ENCODE measurements at regions not wholly inside any gene's neighbourhood (a gene's known extent, or its start where the extent isn't known, plus 50 kb on each side); places are given as distances from the start of the nearest gene placed in this dataset.

DNA sequence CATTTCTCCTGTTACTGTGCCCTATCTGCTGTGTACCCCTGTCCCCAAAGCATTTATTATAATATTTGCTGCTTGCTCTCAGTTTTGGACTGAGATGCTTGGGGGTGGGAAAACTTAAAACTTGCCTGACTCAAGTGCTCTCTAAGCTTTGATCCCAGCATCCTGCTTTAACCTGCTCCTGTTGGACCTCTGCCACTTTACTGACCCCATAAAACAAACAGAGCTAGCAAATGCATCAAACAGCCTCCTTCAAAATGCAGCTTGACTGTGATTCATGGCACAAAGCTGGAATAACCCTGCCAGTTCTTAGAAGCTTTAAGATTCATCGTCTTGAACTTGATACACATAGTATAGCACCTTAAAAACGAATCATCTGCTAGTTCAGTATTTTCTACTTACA, 212.5 kb downstream of the DEPDC1B start (continued):
- TF ChIP-seq, protein P1, sequence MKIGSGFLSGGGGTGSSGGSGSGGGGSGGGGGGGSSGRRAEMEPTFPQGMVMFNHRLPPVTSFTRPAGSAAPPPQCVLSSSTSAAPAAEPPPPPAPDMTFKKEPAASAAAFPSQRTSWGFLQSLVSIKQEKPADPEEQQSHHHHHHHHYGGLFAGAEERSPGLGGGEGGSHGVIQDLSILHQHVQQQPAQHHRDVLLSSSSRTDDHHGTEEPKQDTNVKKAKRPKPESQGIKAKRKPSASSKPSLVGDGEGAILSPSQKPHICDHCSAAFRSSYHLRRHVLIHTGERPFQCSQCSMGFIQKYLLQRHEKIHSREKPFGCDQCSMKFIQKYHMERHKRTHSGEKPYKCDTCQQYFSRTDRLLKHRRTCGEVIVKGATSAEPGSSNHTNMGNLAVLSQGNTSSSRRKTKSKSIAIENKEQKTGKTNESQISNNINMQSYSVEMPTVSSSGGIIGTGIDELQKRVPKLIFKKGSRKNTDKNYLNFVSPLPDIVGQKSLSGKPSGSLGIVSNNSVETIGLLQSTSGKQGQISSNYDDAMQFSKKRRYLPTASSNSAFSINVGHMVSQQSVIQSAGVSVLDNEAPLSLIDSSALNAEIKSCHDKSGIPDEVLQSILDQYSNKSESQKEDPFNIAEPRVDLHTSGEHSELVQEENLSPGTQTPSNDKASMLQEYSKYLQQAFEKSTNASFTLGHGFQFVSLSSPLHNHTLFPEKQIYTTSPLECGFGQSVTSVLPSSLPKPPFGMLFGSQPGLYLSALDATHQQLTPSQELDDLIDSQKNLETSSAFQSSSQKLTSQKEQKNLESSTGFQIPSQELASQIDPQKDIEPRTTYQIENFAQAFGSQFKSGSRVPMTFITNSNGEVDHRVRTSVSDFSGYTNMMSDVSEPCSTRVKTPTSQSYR (CRISPR knock-in tag; IDR thresholded peaks at IDR 0.05; ENCODE audit: borderline replicate concordance): peak; percentile 19; the same call in 1 of the 2 replicates
- TF ChIP-seq, protein P2, sequence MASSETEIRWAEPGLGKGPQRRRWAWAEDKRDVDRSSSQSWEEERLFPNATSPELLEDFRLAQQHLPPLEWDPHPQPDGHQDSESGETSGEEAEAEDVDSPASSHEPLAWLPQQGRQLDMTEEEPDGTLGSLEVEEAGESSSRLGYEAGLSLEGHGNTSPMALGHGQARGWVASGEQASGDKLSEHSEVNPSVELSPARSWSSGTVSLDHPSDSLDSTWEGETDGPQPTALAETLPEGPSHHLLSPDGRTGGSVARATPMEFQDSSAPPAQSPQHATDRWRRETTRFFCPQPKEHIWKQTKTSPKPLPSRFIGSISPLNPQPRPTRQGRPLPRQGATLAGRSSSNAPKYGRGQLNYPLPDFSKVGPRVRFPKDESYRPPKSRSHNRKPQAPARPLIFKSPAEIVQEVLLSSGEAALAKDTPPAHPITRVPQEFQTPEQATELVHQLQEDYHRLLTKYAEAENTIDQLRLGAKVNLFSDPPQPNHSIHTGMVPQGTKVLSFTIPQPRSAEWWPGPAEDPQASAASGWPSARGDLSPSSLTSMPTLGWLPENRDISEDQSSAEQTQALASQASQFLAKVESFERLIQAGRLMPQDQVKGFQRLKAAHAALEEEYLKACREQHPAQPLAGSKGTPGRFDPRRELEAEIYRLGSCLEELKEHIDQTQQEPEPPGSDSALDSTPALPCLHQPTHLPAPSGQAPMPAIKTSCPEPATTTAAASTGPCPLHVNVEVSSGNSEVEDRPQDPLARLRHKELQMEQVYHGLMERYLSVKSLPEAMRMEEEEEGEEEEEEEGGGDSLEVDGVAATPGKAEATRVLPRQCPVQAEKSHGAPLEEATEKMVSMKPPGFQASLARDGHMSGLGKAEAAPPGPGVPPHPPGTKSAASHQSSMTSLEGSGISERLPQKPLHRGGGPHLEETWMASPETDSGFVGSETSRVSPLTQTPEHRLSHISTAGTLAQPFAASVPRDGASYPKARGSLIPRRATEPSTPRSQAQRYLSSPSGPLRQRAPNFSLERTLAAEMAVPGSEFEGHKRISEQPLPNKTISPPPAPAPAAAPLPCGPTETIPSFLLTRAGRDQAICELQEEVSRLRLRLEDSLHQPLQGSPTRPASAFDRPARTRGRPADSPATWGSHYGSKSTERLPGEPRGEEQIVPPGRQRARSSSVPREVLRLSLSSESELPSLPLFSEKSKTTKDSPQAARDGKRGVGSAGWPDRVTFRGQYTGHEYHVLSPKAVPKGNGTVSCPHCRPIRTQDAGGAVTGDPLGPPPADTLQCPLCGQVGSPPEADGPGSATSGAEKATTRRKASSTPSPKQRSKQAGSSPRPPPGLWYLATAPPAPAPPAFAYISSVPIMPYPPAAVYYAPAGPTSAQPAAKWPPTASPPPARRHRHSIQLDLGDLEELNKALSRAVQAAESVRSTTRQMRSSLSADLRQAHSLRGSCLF (CRISPR knock-in tag; IDR thresholded peaks at IDR 0.05; ENCODE audit: borderline replicate concordance): no peak
- TF ChIP-seq SP5 (CRISPR knock-in tag; IDR thresholded peaks at IDR 0.05; ENCODE audit: borderline replicate concordance, low read depth) (peak; percentile 35; the same call in 1 of the 2 replicates), PITX1 (CRISPR knock-in tag; IDR thresholded peaks at IDR 0.05) (peak; percentile 20; the same call in 1 of the 2 replicates), ETV5 (CRISPR knock-in tag; IDR thresholded peaks at IDR 0.05; ENCODE audit: borderline replicate concordance) (peak; percentile 62; the same call in 1 of the 2 replicates), KDM4B (CRISPR knock-in tag; IDR thresholded peaks at IDR 0.05) (no peak), KAT8 (CRISPR knock-in tag; IDR thresholded peaks at IDR 0.05) (peak; percentile 29; the same call in 1 of the 2 replicates), IKZF4 (CRISPR knock-in tag; IDR thresholded peaks at IDR 0.05; ENCODE audit: borderline replicate concordance, low read depth, not compliant biosample characterization) (no peak), JARID2 (CRISPR knock-in tag; IDR thresholded peaks at IDR 0.05; ENCODE audit: insufficient replicate concordance) (no peak), FOSL2 (CRISPR knock-in tag; IDR thresholded peaks at IDR 0.05) (peak; percentile 55), SOX13 (IDR thresholded peaks at IDR 0.05) (peak; percentile 42; the same call in 1 of the 2 replicates), SOX13 (CRISPR knock-in tag; conservative IDR thresholded peaks at IDR 0.05 in 1 of 2, IDR thresholded peaks at IDR 0.05 in 1 of 2) (peak in 1 of 2 experiments; percentile 51; a peak in 1 of 4 replicates)
- TF ChIP-seq, protein P3, sequence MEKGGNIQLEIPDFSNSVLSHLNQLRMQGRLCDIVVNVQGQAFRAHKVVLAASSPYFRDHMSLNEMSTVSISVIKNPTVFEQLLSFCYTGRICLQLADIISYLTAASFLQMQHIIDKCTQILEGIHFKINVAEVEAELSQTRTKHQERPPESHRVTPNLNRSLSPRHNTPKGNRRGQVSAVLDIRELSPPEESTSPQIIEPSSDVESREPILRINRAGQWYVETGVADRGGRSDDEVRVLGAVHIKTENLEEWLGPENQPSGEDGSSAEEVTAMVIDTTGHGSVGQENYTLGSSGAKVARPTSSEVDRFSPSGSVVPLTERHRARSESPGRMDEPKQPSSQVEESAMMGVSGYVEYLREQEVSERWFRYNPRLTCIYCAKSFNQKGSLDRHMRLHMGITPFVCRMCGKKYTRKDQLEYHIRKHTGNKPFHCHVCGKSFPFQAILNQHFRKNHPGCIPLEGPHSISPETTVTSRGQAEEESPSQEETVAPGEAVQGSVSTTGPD (CRISPR knock-in tag; IDR thresholded peaks at IDR 0.05): no peak
- TF ChIP-seq, protein P4, sequence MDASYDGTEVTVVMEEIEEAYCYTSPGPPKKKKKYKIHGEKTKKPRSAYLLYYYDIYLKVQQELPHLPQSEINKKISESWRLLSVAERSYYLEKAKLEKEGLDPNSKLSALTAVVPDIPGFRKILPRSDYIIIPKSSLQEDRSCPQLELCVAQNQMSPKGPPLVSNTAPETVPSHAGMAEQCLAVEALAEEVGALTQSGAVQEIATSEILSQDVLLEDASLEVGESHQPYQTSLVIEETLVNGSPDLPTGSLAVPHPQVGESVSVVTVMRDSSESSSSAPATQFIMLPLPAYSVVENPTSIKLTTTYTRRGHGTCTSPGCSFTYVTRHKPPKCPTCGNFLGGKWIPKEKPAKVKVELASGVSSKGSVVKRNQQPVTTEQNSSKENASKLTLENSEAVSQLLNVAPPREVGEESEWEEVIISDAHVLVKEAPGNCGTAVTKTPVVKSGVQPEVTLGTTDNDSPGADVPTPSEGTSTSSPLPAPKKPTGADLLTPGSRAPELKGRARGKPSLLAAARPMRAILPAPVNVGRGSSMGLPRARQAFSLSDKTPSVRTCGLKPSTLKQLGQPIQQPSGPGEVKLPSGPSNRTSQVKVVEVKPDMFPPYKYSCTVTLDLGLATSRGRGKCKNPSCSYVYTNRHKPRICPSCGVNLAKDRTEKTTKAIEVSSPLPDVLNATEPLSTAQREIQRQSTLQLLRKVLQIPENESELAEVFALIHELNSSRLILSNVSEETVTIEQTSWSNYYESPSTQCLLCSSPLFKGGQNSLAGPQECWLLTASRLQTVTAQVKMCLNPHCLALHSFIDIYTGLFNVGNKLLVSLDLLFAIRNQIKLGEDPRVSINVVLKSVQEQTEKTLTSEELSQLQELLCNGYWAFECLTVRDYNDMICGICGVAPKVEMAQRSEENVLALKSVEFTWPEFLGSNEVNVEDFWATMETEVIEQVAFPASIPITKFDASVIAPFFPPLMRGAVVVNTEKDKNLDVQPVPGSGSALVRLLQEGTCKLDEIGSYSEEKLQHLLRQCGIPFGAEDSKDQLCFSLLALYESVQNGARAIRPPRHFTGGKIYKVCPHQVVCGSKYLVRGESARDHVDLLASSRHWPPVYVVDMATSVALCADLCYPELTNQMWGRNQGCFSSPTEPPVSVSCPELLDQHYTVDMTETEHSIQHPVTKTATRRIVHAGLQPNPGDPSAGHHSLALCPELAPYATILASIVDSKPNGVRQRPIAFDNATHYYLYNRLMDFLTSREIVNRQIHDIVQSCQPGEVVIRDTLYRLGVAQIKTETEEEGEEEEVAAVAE (CRISPR knock-in tag; IDR thresholded peaks at IDR 0.05; ENCODE audit: borderline replicate concordance): peak; percentile 37; the same call in 1 of the 2 replicates
